ENCODE measurements at regions not wholly inside any gene's neighbourhood (a gene's known extent, or its start where the extent isn't known, plus 50 kb on each side); places are given as distances from the start of the nearest gene placed in this dataset.

DNA sequence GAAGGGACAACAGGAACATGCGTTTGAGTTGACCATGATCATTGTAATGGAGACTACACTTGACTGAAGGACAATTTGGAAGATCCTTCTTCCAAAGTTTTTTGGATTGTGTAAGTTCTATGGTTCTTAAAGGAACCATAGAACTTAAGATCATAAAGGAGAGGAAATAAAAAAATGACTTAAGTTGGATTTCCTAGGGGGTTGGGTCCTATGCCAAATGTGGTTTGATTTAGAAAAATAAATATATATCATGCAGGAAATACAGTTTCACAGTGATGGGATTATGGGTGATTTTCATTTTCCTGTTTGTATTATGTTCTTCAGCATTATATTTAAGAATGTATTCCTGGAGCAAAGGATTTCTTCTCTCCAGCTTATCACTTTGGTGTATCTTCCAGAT lies 305.5 kb upstream of the DPH6 start:
- intact Hi-C loops (cut with micrococcal nuclease), result no loop called here
- Histone ChIP-seq H3K27ac (ENCODE audit: low read depth, low read length) (no peak overlapping the region), H3K9me2 (ENCODE audit: insufficient read depth) (no peaks in the 10 kb centered on the region), H3K9ac (ENCODE audit: low read length) (no peak overlapping the region), H3K4me3 (replicated peaks in 1 of 2; ENCODE audit: low read depth in 1 of 2, low read length in 2 of 2) (no peak overlapping the region), H3K4me2 (ENCODE audit: low read length) (no peak overlapping the region), H4K20me1 (ENCODE audit: insufficient read depth) (no peaks in the 10 kb centered on the region), H3K27me3 (ENCODE audit: insufficient read depth, low read length) (no peaks in the 10 kb centered on the region), H2AFZ (ENCODE audit: low read depth, low read length, poor library complexity, severe bottlenecking) (no peak overlapping the region), H3K4me1 (ENCODE audit: control insufficient read depth in 1 of 2, insufficient read depth in 2 of 2, low read length in 2 of 2) (no peaks in the 10 kb centered on the region), H3K9me3 (ENCODE audit: control insufficient read depth in 1 of 2, insufficient read depth in 1 of 2, low read depth in 1 of 2, low read length in 2 of 2) (no peaks in the 10 kb centered on the region), H3K36me3 (ENCODE audit: control insufficient read depth in 1 of 2, insufficient read depth in 2 of 2, low read length in 2 of 2) (no peaks in the 10 kb centered on the region), H3K79me2 (ENCODE audit: insufficient read depth, low read length) (no peaks in the 10 kb centered on the region)
- TF ChIP-seq JUND (IDR thresholded peaks at IDR 0.05), result no peak
- no peak for TF ChIP-seq YY1 (IDR thresholded peaks at IDR 0.05; ENCODE audit: extremely low read depth, insufficient replicate concordance, low read depth, low read length)
- TF ChIP-seq SRF (IDR thresholded peaks at IDR 0.05; ENCODE audit: low read depth), result no peak
- TF ChIP-seq EGR1 (IDR thresholded peaks at IDR 0.05; ENCODE audit: low read depth), result no peak
- TF ChIP-seq CBX3 (IDR thresholded peaks at IDR 0.05; ENCODE audit: low read depth), result no peak
- no peak for TF ChIP-seq EZH2phosphoT487 (IDR thresholded peaks at IDR 0.05; ENCODE audit: borderline replicate concordance)
- TF ChIP-seq, protein P1, sequence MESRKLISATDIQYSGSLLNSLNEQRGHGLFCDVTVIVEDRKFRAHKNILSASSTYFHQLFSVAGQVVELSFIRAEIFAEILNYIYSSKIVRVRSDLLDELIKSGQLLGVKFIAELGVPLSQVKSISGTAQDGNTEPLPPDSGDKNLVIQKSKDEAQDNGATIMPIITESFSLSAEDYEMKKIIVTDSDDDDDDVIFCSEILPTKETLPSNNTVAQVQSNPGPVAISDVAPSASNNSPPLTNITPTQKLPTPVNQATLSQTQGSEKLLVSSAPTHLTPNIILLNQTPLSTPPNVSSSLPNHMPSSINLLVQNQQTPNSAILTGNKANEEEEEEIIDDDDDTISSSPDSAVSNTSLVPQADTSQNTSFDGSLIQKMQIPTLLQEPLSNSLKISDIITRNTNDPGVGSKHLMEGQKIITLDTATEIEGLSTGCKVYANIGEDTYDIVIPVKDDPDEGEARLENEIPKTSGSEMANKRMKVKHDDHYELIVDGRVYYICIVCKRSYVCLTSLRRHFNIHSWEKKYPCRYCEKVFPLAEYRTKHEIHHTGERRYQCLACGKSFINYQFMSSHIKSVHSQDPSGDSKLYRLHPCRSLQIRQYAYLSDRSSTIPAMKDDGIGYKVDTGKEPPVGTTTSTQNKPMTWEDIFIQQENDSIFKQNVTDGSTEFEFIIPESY (IDR thresholded peaks at IDR 0.05; ENCODE audit: extremely low read depth, insufficient replicate concordance, low read length), result no peak
- TF ChIP-seq POLR2AphosphoS5 (IDR thresholded peaks at IDR 0.05; ENCODE audit: low read depth, low read length), result no peak
- TF ChIP-seq, protein P2, sequence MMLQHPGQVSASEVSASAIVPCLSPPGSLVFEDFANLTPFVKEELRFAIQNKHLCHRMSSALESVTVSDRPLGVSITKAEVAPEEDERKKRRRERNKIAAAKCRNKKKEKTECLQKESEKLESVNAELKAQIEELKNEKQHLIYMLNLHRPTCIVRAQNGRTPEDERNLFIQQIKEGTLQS (IDR thresholded peaks at IDR 0.05), result no peak
- TF ChIP-seq ZNF274 (IDR thresholded peaks at IDR 0.05; ENCODE audit: low read depth, low read length), result no peak
- TF ChIP-seq SIN3A (IDR thresholded peaks at IDR 0.05; ENCODE audit: low read depth), result no peak
- no peak for TF ChIP-seq POLR2A (IDR thresholded peaks at IDR 0.05; ENCODE audit: borderline replicate concordance, extremely low read depth, insufficient read depth, insufficient read length)
- no peak for TF ChIP-seq EZH2 (IDR thresholded peaks at IDR 0.05)
- no peak for TF ChIP-seq RAD21 (IDR thresholded peaks at IDR 0.05; ENCODE audit: low read depth)
- TF ChIP-seq ELF1 (IDR thresholded peaks at IDR 0.05; ENCODE audit: borderline replicate concordance, low read depth), result no peak
- DNase-seq (ENCODE audit: low read depth, low spot score), result no peak
- ChIA-PET CTCF (no interaction called here), RAD21 (ENCODE audit: low non-redundant PET in 1 of 2, low total read pairs in 2 of 2, uncharacterized antibody in 2 of 2, unreplicated experiment in 2 of 2) (no interaction called here), POLR2A (no interaction called here)
- no peak for ATAC-seq
- no TSS peak for BruUV-seq (replicated peaks)

Measured in HCT116 (cell line).